ENCODE measurements at regions not wholly inside any gene's neighbourhood (a gene's known extent, or its start where the extent isn't known, plus 50 kb on each side); places are given as distances from the start of the nearest gene placed in this dataset.
A peak's percentile ranks its signal among the peaks of the same experiment; 100 is the strongest.
"Not testable (repeated sequence)": the region's sequence is repeated elsewhere in the genome, so short reads cannot be mapped to it uniquely, and the experiment has no call there.

- H3K4me2 ChIP-seq (ENCODE audit: low read depth, low read length, poor library complexity, severe bottlenecking): no peak overlapping the region
- H4K20me1 ChIP-seq (ENCODE audit: low read depth, low read length): no peaks in the 10 kb centered on the region
- H3K27me3 ChIP-seq (ENCODE audit: low read length): no peaks in the 10 kb centered on the region
- no peaks in the 10 kb centered on the region for H3K79me2 ChIP-seq (ENCODE audit: insufficient read depth, low read length)
- no peaks in the 10 kb centered on the region for H3K36me3 ChIP-seq (ENCODE audit: low read length)
- no peak overlapping the region for H3K4me3 ChIP-seq (ENCODE audit: insufficient read depth, low read length, poor library complexity, severe bottlenecking)
- TF ChIP-seq EZH2phosphoT487 (conservative IDR thresholded peaks at IDR 0.05; ENCODE audit: low read length): no peak
- TF ChIP-seq, protein P1, sequence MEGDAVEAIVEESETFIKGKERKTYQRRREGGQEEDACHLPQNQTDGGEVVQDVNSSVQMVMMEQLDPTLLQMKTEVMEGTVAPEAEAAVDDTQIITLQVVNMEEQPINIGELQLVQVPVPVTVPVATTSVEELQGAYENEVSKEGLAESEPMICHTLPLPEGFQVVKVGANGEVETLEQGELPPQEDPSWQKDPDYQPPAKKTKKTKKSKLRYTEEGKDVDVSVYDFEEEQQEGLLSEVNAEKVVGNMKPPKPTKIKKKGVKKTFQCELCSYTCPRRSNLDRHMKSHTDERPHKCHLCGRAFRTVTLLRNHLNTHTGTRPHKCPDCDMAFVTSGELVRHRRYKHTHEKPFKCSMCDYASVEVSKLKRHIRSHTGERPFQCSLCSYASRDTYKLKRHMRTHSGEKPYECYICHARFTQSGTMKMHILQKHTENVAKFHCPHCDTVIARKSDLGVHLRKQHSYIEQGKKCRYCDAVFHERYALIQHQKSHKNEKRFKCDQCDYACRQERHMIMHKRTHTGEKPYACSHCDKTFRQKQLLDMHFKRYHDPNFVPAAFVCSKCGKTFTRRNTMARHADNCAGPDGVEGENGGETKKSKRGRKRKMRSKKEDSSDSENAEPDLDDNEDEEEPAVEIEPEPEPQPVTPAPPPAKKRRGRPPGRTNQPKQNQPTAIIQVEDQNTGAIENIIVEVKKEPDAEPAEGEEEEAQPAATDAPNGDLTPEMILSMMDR (IDR thresholded peaks at IDR 0.05; ENCODE audit: insufficient read depth, low read length, poor library complexity, severe bottlenecking): peak; percentile 69
- H3F3A ChIP-seq (ENCODE audit: insufficient read depth): no peaks in the 10 kb centered on the region
- H3K9me2 ChIP-seq (replicated peaks; ENCODE audit: insufficient read depth, low read length): no peaks in the 10 kb centered on the region
- H3K27ac ChIP-seq (ENCODE audit: low read depth, low read length): no peak overlapping the region
- H3K9ac ChIP-seq (ENCODE audit: low read length): no peak overlapping the region
- H3K9me3 ChIP-seq (ENCODE audit: insufficient read depth, low read length): no peaks in the 10 kb centered on the region
- H2AFZ ChIP-seq (ENCODE audit: low read depth, low read length, severe bottlenecking): peak overlapping the region; percentile 58
Observed at GRCh38 chr10:118423800-118424442, 81.8 kb upstream of the FAM204A start.

DNA sequence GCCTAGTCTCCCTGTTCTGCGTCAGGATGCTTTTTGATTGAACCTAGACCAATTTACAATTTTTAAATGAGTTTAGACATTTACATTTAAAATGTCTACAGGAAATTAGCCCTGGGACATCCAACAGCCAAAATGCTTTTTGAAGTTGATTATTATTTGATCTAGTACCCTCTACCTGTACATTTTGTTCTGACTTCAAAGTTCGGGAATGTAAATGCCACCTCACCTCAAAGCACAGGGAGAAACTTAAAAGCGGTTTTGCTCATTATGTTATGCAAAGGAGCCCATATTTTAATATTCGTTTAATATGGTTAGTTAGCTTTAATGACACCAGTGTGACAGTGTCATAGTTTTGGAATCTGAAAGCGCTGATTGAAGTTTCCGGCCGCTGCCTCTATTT lies 80.1 kb upstream of the FAM204A start:
- Histone ChIP-seq H3K4me2 (ENCODE audit: low read depth, low read length, poor library complexity, severe bottlenecking) (no peak overlapping the region), H4K20me1 (ENCODE audit: low read depth, low read length) (no peaks in the 10 kb centered on the region), H3F3A (ENCODE audit: insufficient read depth) (no peaks in the 10 kb centered on the region), H2AFZ (ENCODE audit: low read depth, low read length, severe bottlenecking) (no peak overlapping the region), H3K27ac (ENCODE audit: low read depth, low read length) (no peak overlapping the region), H3K9me3 (ENCODE audit: insufficient read depth, low read length) (no peaks in the 10 kb centered on the region), H3K9me2 (replicated peaks; ENCODE audit: insufficient read depth, low read length) (no peaks in the 10 kb centered on the region), H3K4me3 (ENCODE audit: insufficient read depth, low read length, poor library complexity, severe bottlenecking) (no peak overlapping the region), H3K79me2 (ENCODE audit: insufficient read depth, low read length) (no peaks in the 10 kb centered on the region), H3K9ac (ENCODE audit: low read length) (no peak overlapping the region), H3K36me3 (ENCODE audit: low read length) (no peaks in the 10 kb centered on the region), H3K27me3 (ENCODE audit: low read length) (no peaks in the 10 kb centered on the region)
- TF ChIP-seq, protein P1 (IDR thresholded peaks at IDR 0.05; ENCODE audit: insufficient read depth, low read length, poor library complexity, severe bottlenecking): no peak
- TF ChIP-seq EZH2phosphoT487 (conservative IDR thresholded peaks at IDR 0.05; ENCODE audit: low read length): no peak

DNA sequence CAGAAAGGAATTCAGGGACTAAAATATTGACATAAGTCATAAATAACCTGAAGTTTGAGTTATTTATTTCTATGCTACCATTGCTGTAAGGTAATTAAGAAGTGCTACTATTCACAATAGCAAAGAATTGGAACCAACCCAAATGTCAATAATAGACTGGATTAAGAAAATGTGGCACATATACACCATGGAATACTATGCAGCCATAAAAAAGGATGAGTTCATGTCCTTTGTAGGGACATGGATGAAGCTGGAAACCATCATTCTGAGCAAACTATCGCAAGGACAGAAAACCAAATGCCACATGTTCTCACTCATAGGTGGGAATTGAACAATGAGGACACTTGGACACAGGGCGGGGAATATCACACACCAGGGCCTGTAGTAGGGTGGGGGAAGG lies 77.9 kb upstream of the FAM204A start:
- H3K36me3 ChIP-seq (ENCODE audit: low read length); H3K4me2 ChIP-seq (ENCODE audit: low read depth, low read length, poor library complexity, severe bottlenecking); H3F3A ChIP-seq (ENCODE audit: insufficient read depth); H4K20me1 ChIP-seq (ENCODE audit: low read depth, low read length); H3K79me2 ChIP-seq (ENCODE audit: insufficient read depth, low read length); H3K9ac ChIP-seq (ENCODE audit: low read length); H3K4me3 ChIP-seq (ENCODE audit: insufficient read depth, low read length, poor library complexity, severe bottlenecking); H2AFZ ChIP-seq (ENCODE audit: low read depth, low read length, severe bottlenecking); H3K9me2 ChIP-seq (replicated peaks; ENCODE audit: insufficient read depth, low read length); H3K9me3 ChIP-seq (ENCODE audit: insufficient read depth, low read length); H3K27me3 ChIP-seq (ENCODE audit: low read length); H3K27ac ChIP-seq (ENCODE audit: low read depth, low read length): not testable (repeated sequence)

DNA sequence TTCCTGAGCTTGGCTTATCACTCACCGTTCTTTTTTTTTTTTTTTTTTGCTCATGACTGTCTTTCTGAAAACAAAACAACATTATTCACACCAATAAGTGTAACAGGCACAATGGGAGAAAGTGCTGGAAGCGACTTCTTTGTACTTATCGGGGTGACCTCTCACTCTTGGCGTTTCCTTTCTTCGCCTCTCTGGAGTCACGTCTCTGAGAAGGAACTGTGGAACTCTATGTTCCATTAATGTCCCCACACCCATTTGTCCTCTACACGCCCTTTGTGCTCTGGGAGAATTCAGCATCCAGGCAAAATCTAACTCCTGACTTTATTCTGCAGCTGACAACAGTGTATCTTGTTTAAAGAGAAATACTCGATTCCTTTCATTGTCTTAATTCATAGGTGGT lies 70.8 kb upstream of the FAM204A start:
- Histone ChIP-seq H3K27me3 (ENCODE audit: low read length) (no peaks in the 10 kb centered on the region), H3K9me2 (replicated peaks; ENCODE audit: insufficient read depth, low read length) (no peaks in the 10 kb centered on the region), H3K36me3 (ENCODE audit: low read length) (no peaks in the 10 kb centered on the region), H4K20me1 (ENCODE audit: low read depth, low read length) (no peaks in the 10 kb centered on the region), H3K79me2 (ENCODE audit: insufficient read depth, low read length) (no peaks in the 10 kb centered on the region), H3K9me3 (ENCODE audit: insufficient read depth, low read length) (no peaks in the 10 kb centered on the region), H3K4me3 (ENCODE audit: insufficient read depth, low read length, poor library complexity, severe bottlenecking) (no peak overlapping the region), H2AFZ (ENCODE audit: low read depth, low read length, severe bottlenecking) (no peak overlapping the region), H3K27ac (ENCODE audit: low read depth, low read length) (no peak overlapping the region), H3F3A (ENCODE audit: insufficient read depth) (no peaks in the 10 kb centered on the region), H3K4me2 (ENCODE audit: low read depth, low read length, poor library complexity, severe bottlenecking) (no peak overlapping the region), H3K9ac (ENCODE audit: low read length) (no peak overlapping the region)
- TF ChIP-seq, protein P1 (IDR thresholded peaks at IDR 0.05; ENCODE audit: insufficient read depth, low read length, poor library complexity, severe bottlenecking): no peak
- TF ChIP-seq EZH2phosphoT487 (conservative IDR thresholded peaks at IDR 0.05; ENCODE audit: low read length): no peak
